Nephron progenitor cell (in vitro differentiated cells): ENCODE measurements at regions not wholly inside any gene's neighbourhood (a gene's known extent, or its start where the extent isn't known, plus 50 kb on each side); places are given as distances from the start of the nearest gene placed in this dataset.

Experiments
- DNase-seq: peaks from one replicate; pipeline ENCODE4 v3.0.0; 2021
- H3K27ac Mint-ChIP-seq: 2 replicates; pipeline ENCODE4 v1.8.0; 2021; ENCODE audit warnings: mild to moderate bottlenecking, moderate library complexity, mixed read lengths
- H3K27me3 Mint-ChIP-seq: 2 replicates; pipeline ENCODE4 v1.8.0; 2021; ENCODE audit warnings: mild to moderate bottlenecking, low read depth, mixed read lengths; ENCODE audit not compliant: poor library complexity
- H3K36me3 Mint-ChIP-seq: 2 replicates; pipeline ENCODE4 v1.8.0; 2021; ENCODE audit warnings: low read depth, mixed read lengths
- H3K4me1 Mint-ChIP-seq: 2 replicates; pipeline ENCODE4 v1.8.0; 2021; ENCODE audit warnings: mixed read lengths
- H3K4me3 Mint-ChIP-seq: 2 replicates; pipeline ENCODE4 v1.8.0; 2021; ENCODE audit warnings: mild to moderate bottlenecking, moderate library complexity, mixed read lengths
- H3K9me3 Mint-ChIP-seq: 2 replicates; pipeline ENCODE4 v1.8.0; 2021; ENCODE audit warnings: mild to moderate bottlenecking, moderate library complexity, mixed read lengths
- TF ChIP-seq, protein P1 (sequence below): fragments of 200-600 bp; sonication (generic); IDR thresholded peaks from 2 replicates; pipeline ENCODE4 v1.5.0; 2021; ENCODE audit warnings: antibody characterized with exemption

DNA sequence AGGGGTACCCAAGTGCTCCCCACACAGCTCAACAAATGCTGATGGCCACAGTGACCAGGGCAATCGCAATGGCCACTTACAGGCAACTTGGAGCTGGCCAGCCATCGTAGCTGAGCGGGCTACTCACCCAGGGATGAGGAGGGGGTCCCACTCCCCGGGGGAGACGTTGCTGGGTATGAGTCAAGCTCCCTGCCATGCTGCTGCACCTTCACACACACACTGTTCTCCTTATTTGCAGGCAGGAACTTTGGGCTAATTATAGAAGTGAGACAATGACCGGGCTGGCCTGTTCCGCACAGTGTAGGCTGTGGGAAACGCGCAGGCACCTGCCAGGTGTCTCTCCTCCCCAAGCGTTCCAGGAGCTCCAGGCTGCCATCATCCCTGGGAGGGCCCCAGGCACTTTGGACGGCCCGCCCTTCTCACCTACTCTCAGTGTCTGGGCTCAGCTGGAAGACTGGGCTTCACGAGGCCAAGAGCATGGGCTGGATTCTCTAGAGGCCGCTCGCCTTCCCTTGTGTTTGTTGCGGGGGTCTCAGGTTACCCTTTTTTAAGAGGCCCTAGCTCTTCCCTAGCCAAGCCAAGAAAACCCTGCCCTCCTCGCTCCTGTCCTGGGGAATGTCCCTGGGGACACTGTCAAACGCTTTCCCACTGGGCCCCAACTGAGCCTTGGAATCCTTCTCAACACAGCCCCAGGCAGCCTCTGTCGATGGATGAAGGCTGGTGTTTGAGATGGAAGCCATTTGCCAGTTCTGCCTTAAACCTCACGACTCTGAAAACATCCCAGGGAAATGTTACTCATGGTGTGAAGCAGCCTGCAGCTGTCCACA lies 73.0 kb downstream of the RTL6 start:
- Mint-ChIP-seq H3K4me3 (peak overlapping the region; percentile 39), H3K4me1 (peaks cover 64% of the 10 kb centered on the region), H3K27ac (peak overlapping the region; percentile 89), H3K27me3 (peaks cover 16% of the 10 kb centered on the region), H3K9me3 (peaks cover 23% of the 10 kb centered on the region), H3K36me3 (no peaks in the 10 kb centered on the region)
- TF ChIP-seq, protein P1, sequence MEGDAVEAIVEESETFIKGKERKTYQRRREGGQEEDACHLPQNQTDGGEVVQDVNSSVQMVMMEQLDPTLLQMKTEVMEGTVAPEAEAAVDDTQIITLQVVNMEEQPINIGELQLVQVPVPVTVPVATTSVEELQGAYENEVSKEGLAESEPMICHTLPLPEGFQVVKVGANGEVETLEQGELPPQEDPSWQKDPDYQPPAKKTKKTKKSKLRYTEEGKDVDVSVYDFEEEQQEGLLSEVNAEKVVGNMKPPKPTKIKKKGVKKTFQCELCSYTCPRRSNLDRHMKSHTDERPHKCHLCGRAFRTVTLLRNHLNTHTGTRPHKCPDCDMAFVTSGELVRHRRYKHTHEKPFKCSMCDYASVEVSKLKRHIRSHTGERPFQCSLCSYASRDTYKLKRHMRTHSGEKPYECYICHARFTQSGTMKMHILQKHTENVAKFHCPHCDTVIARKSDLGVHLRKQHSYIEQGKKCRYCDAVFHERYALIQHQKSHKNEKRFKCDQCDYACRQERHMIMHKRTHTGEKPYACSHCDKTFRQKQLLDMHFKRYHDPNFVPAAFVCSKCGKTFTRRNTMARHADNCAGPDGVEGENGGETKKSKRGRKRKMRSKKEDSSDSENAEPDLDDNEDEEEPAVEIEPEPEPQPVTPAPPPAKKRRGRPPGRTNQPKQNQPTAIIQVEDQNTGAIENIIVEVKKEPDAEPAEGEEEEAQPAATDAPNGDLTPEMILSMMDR: no peak
- DNase-seq: no peak

DNA sequence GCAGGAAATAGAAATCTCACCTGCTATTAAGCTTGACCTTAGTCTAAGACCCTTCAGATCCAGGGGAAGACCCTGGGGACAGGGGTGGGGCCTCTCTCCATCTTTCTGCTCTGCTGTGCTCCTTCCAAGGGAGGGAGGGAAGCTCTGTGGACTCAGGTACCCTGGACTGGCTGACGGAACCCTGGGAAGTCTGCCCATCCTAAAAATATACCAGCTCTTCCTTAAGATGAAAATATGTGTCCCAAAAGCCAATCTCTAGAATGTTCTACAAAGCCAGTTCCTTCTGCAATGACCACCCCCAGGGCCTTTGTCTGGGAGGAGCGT lies 73.7 kb downstream of the RTL6 start:
- DNase-seq: no peak
- Mint-ChIP-seq H3K4me3 (peak overlapping the region; percentile 4), H3K4me1 (peaks cover 57% of the 10 kb centered on the region), H3K9me3 (peaks cover 31% of the 10 kb centered on the region), H3K27ac (peak overlapping the region; percentile 38), H3K36me3 (no peaks in the 10 kb centered on the region), H3K27me3 (peaks cover 20% of the 10 kb centered on the region)
- TF ChIP-seq, protein P1: no peak

DNA sequence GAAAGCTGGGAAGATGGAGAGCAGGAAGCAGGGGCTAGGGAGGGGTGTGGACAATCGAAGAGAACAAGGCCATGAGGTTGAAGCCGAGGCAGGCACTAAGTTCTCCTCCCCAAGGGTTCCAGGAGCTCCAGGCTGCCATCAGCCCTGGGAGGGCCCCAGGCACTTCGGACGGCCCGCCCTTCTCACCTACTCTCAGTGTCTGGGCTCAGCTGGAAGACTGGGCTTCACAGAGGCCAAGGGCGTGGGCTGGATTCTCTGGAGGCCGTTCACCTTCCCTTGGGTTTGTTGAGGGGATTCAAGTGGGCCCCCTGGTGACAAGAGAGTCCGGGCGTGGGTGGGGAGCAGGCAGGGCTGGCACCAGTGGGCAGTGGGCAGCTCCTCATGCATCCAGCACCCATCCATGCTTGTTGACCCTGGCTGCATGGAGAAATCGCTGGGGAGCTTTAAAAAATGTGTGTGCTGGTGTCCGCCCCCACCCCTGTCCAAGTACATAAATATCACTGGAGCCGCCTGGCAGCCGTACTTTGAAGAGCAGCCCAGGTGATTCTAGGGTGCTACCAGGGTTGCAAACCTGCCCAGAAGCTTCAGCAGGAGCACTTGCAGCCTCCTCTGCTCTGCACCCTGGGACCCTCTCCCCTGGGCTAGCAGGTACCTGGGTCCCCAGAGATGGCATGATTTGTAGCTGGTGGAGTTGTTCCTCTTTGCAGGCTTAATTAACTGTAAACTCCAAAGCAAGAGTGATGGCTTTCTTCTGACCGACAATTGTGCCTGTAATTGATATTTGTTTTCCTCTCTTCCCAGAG lies 74.3 kb downstream of the RTL6 start:
- TF ChIP-seq, protein P1: no peak
- H3K4me3 Mint-ChIP-seq: no peak overlapping the region
- DNase-seq: no peak
- H3K27ac Mint-ChIP-seq: peak overlapping the region; percentile 87
- H3K9me3 Mint-ChIP-seq: peaks cover 36% of the 10 kb centered on the region
- no peaks in the 10 kb centered on the region for H3K36me3 Mint-ChIP-seq
- H3K4me1 Mint-ChIP-seq: peaks cover 51% of the 10 kb centered on the region
- H3K27me3 Mint-ChIP-seq: peaks cover 20% of the 10 kb centered on the region

DNA sequence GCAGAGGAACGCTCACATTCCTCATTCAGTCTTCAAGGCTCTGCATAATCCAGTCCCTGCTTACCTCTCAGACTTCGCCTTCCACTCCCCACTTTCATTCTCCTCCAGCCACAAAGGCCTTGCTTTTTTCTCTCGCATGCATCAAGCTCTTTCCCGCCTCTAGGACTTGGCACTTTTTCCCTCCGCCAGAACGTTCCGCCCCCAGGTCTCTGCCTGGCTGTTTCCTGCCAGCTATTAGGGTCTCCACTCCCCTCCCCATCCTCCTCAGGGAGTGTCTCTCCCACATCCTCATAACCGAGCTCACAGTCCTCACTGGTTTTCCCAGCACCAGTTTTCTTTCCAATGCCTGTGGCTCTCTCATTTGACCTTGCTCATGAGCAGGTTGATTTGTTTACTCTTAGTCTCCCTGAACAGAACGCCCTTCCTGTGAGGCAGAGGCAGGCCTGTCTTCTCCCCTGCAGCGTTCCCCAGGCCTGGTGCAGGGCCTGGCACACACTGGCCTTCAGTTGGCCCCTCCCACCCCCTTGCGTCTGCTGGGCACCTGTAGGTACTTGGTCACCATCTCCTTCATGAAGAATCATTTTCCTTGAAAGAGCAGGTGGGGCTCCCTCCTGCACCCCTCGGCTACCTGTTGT lies 75.2 kb downstream of the RTL6 start:
- Mint-ChIP-seq H3K4me1 (peaks cover 43% of the 10 kb centered on the region), H3K27ac (peak overlapping the region; percentile 89), H3K27me3 (peaks cover 22% of the 10 kb centered on the region), H3K36me3 (no peaks in the 10 kb centered on the region), H3K4me3 (peak overlapping the region; percentile 4), H3K9me3 (peaks cover 42% of the 10 kb centered on the region)
- TF ChIP-seq, protein P1: no peak
- no peak for DNase-seq

DNA sequence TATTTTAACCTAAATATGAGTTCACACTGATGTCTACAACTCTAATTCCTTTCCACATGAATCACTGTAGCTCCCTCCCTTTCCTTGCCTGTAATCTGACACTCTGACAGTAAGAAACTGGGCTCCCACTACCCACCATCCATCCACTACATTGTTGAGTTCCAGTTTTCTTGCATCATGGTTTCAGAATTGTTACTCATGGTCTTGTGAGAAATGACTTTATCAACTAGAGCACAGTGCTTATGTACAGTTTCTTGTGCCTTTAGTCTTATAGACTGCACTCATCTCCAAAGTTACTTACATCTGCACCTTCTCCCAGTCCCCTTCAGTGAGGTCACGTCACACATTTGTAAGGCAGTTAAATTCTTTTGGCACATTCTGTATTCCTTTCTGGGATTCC lies 78.6 kb downstream of the RTL6 start:
- Mint-ChIP-seq H3K4me3 (no peak overlapping the region), H3K27me3 (peaks cover 35% of the 10 kb centered on the region), H3K9me3 (peaks cover 58% of the 10 kb centered on the region)

More for the DNA sequence above, 78.6 kb downstream of the RTL6 start:
- Mint-ChIP-seq H3K27ac (no peak overlapping the region), H3K36me3 (no peaks in the 10 kb centered on the region), H3K4me1 (peaks cover 21% of the 10 kb centered on the region)
- TF ChIP-seq, protein P1: no peak
- no peak for DNase-seq
